Esophagus squamous epithelium (tissue), 4 donors: ENCODE measurements at regions not wholly inside any gene's neighbourhood (a gene's known extent, or its start where the extent isn't known, plus 50 kb on each side); places are given as distances from the start of the nearest gene placed in this dataset.
"Not testable (repeated sequence)": the region's sequence is repeated elsewhere in the genome, so short reads cannot be mapped to it uniquely, and the experiment has no call there.

Experiments
- CTCF ChIP-seq, 6 experiments: fragments of 450-650 bp in 4 of 6; fragments of 200-600 bp in 2 of 6; sonication (generic) in 2 of 6; IDR thresholded peaks; one replicate each; pipeline ENCODE4 v1.5.1; 2016 to 2019; ENCODE audit warnings: antibody characterized with exemption in 6 of 6, mild to moderate bottlenecking in 4 of 6, moderate library complexity in 4 of 6
- POLR2A ChIP-seq, 4 donors: fragments of 450-650 bp; IDR thresholded peaks; one replicate each; pipeline ENCODE4 v1.6.1; 2017; ENCODE audit warnings: antibody characterized with exemption in 4 of 4, mild to moderate bottlenecking in 4 of 4, moderate library complexity in 3 of 4

- TF ChIP-seq CTCF, POLR2A (IDR thresholded peaks at IDR 0.05): not testable (repeated sequence)
Measured at GRCh38 chr11:134937193-134937592, 525.2 kb upstream of the B3GAT1 start.
